Testis (tissue), 2 donors: ENCODE measurements at regions not wholly inside any gene's neighbourhood (a gene's known extent, or its start where the extent isn't known, plus 50 kb on each side); places are given as distances from the start of the nearest gene placed in this dataset.

Experiments
- DNase-seq: peaks from one replicate; pipeline ENCODE4 v3.0.0-alpha.2; 2019
- H3K27ac ChIP-seq, 2 donors: fragments of 200-600 bp; sonication (generic); one replicate each; pipeline ENCODE4 v1.5.1; 2019
- H3K27me3 ChIP-seq: fragments of 200-600 bp; sonication (generic); one replicate; pipeline ENCODE4 v1.5.1; 2019
- H3K36me3 ChIP-seq: fragments of 200-600 bp; sonication (generic); one replicate; pipeline ENCODE4 v1.5.1; 2017; ENCODE audit warnings: low read depth; ENCODE audit errors: missing control alignments
- H3K4me1 ChIP-seq: fragments of 200-600 bp; sonication (generic); one replicate; pipeline ENCODE4 v1.5.1; 2019
- H3K4me3 ChIP-seq, 2 donors: fragments of 200-600 bp; sonication (generic); one replicate each; pipeline ENCODE4 v1.5.1; 2017 to 2019
- H3K9me3 ChIP-seq: fragments of 200-600 bp; sonication (generic); one replicate; pipeline ENCODE4 v1.5.1; 2017
- CTCF ChIP-seq, 3 experiments: fragments of 450-650 bp in 2 of 3; fragments of 200-600 bp in 1 of 3; sonication (generic) in 1 of 3; IDR thresholded peaks; one replicate each; pipeline ENCODE4 v1.5.1; 2016 to 2019; ENCODE audit warnings: antibody characterized with exemption in 3 of 3, mild to moderate bottlenecking in 2 of 3, moderate library complexity in 1 of 3
- POLR2A ChIP-seq: fragments of 450-650 bp; IDR thresholded peaks from one replicate; pipeline ENCODE4 v1.6.1; 2017; ENCODE audit warnings: antibody characterized with exemption, mild to moderate bottlenecking, moderate library complexity
- WGBS, 2 donors: methylation state at CpG; one replicate each; pipeline ENCODE4 v1.1.5; 2018; 5-methylcytosine and 5-hydroxymethylcytosine counted together
- intact Hi-C: fragments of 100-400 bp; cut with DNase I; formaldehyde crosslinking; loops from one replicate; pipeline ENCODE4 v1.15.1; 2023; ENCODE audit warnings: low total_unique reads

DNA sequence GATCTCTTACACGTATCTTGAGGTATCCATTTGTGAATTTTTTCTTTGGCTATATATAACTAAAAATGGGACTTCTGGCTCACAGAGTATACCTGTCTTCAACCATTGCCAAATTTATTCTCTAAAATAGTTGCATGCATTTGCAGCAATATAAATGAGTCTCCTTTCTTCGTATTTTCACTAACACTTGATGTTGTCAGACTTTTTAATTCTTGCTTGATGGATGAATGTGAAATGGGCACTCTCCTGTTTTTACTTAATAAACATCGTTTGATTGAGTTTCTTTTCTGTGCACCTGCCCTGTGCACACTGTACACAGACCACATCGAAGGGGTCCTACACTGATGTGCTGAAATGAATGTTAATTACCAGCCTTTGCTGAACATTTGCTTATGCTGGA, 121.8 kb downstream of the DDX1 start:
- intact Hi-C loops: no loop called here
- DNase-seq: no peak
- no peaks in the 10 kb centered on the region for H3K4me1 ChIP-seq
- H3K4me3 ChIP-seq: no peak overlapping the region
- TF ChIP-seq POLR2A (no peak), CTCF (IDR thresholded peaks at IDR 0.05) (no peak)
- no peak overlapping the region for H3K27ac ChIP-seq
- 87 to 88% methylated on average over 4 of the region's 4 CpGs for WGBS, 2 donors
- no peaks in the 10 kb centered on the region for H3K27me3 ChIP-seq
- no peaks in the 10 kb centered on the region for H3K36me3 ChIP-seq
- no peaks in the 10 kb centered on the region for H3K9me3 ChIP-seq

- WGBS, 2 donors: 96 to 99% methylated on average over 5 of the region's 5 CpGs
- no peak overlapping the region for H3K4me3 ChIP-seq
- H3K27me3 ChIP-seq: no peaks in the 10 kb centered on the region
- DNase-seq: no peak
- no peaks in the 10 kb centered on the region for H3K36me3 ChIP-seq
- no peaks in the 10 kb centered on the region for H3K9me3 ChIP-seq
- TF ChIP-seq CTCF (IDR thresholded peaks at IDR 0.05) (no peak), POLR2A (no peak)
- no peaks in the 10 kb centered on the region for H3K4me1 ChIP-seq
- intact Hi-C loops: no loop called here
- no peak overlapping the region for H3K27ac ChIP-seq
Observed at GRCh38 chr2:15714002-15714401, 122.3 kb downstream of the DDX1 start.

GRCh38 chr2:15714609-15715008, 122.9 kb downstream of the DDX1 start:
- Histone ChIP-seq H3K27ac (no peak overlapping the region), H3K4me3 (no peak overlapping the region), H3K27me3 (no peaks in the 10 kb centered on the region), H3K36me3 (no peaks in the 10 kb centered on the region), H3K4me1 (no peaks in the 10 kb centered on the region), H3K9me3 (no peaks in the 10 kb centered on the region)
- intact Hi-C loops: no loop called here
- DNase-seq: no peak
- WGBS, 2 donors: 100% methylated on average over 1 of the region's 1 CpG
- TF ChIP-seq POLR2A (no peak), CTCF (IDR thresholded peaks at IDR 0.05) (no peak)

- Histone ChIP-seq H3K9me3 (no peaks in the 10 kb centered on the region), H3K27me3 (no peaks in the 10 kb centered on the region), H3K4me1 (no peaks in the 10 kb centered on the region), H3K27ac (no peak overlapping the region), H3K36me3 (no peaks in the 10 kb centered on the region), H3K4me3 (no peak overlapping the region)
- intact Hi-C loops: no loop called here
- WGBS, 2 donors: 90 to 96% methylated on average over 8 of the region's 8 CpGs
- no peak for DNase-seq
- TF ChIP-seq POLR2A (no peak), CTCF (IDR thresholded peaks at IDR 0.05) (no peak)
Observed at GRCh38 chr2:15715596-15715995, 123.9 kb downstream of the DDX1 start.

DNA sequence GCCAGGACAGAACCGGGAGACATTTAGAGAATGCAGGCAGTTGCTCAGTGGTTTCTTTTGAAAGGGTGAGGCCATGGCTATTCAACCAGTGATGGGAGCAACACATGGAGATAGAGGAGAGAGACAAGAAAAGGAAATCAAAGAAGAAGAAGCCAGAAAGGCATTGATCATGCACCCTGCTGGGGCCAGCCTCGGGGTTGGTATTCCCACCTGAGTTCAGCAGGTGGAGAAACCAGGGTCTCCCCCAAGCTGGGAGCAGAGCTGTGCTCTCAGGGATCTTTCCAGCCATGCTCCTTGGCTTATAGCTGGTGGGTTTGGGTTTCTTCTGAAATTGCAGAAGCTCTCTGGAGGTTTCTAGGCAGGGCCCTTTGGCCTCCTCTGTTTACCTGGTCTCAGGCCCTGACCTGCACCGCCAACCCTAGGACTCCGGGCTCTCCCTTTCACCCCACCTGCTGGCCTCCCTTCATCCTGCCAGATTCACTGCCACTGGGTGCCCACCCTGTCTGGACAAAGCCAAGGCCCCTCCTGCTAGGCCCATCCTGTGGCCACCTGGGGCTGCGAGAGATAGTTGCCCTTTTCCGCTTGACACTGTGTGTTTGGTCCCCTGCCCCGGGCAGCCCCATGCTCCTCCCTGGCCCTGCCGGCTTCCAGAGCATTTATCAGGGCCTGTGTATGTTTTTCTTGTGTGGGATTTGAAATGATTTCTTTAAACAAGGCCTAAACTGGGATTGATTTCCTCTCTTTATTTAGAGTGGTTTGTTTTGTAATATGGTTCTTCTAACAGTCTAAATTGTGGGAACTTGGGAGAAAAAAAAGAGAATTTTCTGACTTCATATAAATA, 126.7 kb downstream of the DDX1 start:
- Histone ChIP-seq H3K27me3 (no peaks in the 10 kb centered on the region), H3K4me1 (no peaks in the 10 kb centered on the region), H3K4me3 (no peak overlapping the region), H3K36me3 (no peaks in the 10 kb centered on the region), H3K27ac (no peak overlapping the region), H3K9me3 (no peaks in the 10 kb centered on the region)
- no peak for DNase-seq
- 87 to 90% methylated on average over 6 to 8 of the region's 8 CpGs for WGBS, 2 donors
- intact Hi-C loops: no loop called here
- TF ChIP-seq POLR2A (no peak), CTCF (IDR thresholded peaks at IDR 0.05) (no peak)
